ENCODE measurements at regions not wholly inside any gene's neighbourhood (a gene's known extent, or its start where the extent isn't known, plus 50 kb on each side); places are given as distances from the start of the nearest gene placed in this dataset.

DNA sequence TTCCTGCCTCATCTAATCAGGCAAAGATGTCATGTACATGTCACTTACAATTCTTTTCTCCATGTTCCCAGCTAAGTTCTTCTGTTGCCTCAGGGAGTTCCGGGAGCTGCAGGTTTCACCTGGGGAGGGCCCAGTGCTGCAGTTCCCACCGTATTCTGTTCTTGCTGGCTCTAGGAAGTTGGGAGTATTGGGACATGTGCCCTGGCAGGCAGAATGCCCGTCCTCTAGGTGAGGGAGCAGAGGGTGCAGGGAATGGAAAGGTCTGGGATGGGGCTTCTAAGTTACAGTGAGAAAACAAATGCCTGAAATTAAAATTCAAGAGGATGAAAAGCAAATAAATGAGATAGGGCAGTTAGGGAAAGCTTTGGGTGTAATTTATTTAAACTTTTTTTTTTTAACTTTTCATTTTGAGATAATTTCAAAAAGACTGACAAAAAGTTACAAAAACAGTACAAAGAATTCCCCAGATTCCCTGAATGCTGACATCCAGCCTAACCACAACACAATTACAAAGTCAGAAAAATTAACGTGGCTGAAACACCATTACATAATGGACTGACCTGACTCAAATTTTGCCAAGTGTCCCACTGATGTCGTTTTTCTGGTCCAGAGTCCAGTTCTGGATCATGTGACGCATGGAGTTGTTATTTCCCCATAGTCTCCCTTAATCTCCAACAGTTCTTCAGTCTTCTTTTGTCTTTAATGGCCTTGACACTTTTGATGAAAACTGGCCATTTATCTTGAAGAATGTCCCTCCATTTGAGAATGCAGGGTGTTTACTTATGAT lies 187.2 kb upstream of the MYL2 start:
- no peak for DNase-seq

DNA sequence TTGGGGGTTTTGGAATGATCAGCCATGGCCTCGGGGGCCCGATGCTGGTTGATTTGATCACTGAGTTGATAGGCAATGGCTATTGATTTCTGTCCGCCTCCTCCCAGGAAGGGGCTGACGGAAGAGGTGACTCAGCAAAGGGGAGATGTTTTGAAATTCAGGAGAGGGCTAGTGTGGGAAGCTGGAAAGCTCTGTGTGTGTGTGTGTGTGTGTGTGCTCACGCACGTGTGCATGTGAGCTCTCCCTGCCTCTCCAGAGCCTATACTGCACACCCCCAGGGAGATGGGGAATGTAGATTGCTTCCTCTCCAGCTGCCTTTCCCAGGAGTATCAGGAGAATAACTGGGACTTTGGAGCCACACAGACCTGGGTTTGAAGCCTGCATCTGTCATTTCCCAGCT lies 184.9 kb upstream of the MYL2 start:
- no peak for DNase-seq

DNA sequence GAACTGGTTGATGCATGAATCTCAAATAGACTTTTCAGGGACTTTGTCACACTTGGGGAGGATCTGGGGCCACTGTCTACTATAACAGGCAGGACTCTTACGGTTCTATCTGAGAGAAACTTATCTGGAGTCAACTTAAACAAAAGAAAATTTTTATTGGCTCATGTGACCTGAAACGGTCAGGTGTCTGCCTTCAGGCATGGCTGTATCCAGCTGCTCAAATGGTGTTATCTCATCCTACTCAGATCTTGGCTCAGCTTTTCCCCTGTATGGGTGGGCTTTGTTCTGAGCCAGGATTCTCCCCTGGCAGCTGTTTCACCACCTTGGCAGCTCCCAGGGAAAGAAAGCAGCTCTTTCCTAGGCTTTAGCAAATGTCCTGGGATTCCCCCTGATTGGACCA lies 183.2 kb upstream of the MYL2 start:
- DNase-seq: no peak

DNA sequence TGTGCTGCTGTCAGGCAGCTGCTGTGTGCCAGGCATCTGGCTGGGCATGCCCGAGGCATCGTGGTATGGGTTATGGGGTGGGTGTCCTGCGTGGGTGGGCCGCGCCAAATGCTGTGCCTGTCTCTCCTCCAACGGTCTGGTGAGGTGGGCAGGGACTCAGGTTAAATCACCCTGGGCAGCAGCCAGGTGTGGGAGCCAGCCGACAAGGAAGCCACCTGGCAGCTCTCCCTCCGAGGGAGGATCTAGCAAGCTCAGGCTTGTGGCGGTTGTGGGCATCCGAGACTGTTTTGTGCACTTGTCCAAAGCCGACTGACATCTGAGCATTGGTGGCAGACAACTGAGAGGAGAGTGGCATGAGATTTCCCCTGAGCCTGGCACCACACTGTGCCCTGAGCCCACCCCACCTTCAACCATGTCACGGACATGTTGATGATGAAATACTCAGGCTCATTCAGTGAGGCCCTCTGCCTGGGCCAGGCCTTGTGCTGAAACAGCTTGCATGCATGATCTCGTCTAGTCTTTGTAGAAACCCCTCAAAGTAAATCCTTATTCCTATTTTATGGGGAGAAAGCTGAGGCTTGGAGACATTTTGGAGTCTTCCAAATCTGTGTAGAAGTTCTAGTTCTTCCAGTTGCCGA lies 181.8 kb upstream of the MYL2 start:
- no peak for DNase-seq

DNA sequence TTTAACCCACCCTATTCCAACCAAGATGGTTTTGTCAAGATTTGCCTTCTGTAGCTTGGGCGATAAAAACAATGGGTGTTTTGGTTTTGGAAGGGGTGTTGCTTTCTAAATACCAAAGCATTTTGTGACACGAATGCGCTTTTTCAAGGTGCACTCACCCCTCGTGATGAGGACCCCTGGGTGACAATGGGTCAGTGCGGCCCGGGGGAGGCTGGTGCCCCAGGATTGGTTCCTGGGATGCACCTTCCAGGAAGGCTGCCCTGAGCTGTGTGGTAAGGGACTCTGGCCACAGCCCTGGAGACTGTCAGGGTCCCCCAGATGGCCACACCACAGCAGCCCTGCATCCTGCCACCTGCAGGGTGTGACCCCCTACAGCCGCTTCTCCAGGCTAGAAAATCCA lies 180.6 kb upstream of the MYL2 start:
- no peak for DNase-seq

DNA sequence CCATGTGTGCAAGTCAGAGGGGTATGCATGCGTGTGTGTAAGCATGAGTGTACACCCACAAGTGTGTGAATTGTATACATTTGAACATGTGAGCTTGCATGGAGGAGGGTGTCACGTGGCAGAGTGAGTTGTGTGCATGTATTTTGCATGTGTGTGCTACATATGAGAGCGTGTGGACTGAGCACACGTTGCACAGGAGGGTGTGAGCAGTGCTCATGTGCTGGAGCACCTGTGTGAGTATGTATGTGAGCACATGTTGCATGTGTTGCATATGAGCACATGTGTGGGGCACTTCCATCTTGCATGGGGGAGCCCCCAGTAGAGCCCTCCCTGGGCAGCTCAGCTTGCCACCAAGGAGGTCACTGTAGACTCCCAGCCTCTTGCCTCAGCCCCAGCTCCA lies 180.2 kb upstream of the MYL2 start:
- no peak for DNase-seq

DNA sequence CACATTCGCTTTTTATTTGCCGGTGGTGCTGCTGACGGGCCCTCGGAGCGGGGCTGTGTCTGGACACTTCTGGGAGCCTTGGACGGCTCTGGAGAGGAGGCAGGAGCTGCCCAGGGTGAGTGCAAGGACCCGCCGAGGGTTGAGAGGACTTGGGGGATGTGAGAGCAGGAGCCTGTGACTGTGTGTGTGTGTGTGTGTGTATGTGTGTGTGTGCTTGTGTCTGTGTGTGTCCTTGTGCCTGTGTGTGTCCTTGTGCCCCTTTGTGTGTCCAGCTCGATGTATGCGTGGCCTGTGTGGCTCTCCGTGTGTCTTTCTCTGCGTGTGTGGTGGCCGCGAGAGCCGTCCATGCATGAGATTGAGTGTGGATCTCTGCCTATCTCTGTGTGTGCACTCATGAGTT lies 179.6 kb upstream of the MYL2 start:
- DNase-seq: no peak

DNA sequence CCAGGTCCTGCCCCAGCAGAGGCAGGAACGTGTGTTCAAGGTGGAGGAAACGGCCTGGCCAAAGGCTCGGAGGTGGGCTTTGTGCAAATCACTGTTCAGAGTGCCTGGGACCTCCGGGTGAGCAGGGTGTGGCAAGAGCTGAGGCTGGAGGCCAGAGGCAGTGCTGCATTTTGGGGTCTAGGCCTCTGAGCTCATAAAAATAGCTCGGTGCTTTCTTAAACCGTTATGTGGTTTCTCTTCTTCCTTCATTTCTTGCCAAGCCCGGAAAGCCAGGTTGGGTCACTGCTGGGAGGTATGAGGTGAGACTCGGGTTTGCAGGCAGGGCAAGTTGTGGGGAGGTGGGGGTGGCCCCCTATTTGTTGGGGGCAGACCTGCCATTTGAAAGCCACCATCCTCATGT lies 178.8 kb upstream of the MYL2 start:
- DNase-seq: no peak

DNA sequence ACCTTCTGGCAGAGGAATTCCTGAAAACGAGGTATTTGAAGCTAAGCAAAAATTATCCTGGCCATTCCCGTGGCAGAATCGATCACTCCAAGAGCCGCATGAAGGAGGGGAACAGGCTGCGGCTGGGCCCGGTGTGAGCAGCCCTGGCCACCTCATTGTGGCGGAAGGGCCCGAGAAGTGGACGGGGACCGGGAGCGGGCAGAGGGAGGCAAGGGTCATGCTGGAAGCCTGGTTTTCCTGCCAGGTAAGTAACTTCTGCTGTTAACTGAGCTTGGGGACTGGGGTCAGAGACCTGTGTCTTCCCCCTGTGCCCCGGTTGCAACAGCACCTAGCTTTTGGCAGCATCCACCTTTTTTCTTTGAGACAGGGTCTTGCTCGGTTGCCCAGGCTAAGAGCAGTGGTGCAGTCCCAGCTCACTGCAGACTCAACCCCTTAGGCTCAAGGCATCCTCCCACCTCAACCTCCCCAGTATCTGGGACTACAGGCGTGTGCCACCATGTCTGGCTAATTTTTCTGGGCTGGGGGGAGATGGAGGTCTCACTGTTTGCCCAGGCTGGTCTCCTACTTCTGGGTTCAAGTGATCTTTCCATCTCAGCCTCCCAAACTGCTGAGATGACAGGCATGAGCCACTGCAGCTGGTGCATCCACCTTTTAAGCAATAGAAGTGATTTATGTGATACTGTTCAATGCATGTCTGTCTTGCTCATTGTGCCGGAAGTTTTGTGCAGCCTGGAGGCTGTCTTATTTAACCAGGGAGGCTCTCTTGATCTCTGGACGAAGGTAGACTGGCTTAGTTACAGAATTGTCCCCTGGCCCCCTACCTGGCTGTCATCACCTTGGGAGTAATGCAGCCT lies 174.0 kb upstream of the MYL2 start:
- DNase-seq: no peak

DNA sequence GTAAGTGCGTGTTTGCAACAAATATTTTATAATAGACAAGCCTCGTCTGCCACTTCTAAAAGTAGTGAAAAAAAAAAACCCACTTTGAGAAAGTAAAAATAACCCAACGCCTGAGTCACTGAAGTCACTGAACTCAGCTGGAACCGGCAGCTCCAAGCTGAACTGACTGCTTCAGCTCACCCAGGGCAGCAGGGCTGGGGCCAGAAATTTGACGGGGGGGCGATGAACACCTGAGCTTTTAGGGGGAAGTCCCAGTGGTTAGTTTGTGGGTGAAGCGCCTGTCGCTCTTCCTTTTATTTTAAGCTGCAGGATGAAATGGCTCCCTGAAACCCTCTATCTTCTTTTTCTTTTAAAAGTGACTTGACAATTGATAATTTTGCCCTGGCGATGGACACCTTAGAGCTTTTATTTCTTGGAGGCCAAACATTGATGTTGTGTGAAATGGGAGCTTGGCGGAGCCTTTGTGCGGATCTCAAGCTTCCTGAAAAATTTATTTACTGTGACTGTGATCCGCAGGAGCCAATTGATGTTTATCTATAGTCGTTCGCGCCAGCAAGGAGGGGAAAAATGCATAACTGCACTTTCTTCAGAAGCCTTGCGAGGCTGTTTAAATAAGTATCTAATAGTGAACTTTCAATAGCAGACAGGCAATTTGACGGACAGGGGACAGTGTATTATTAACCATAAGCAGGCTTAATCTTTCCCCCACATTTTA lies 173.2 kb upstream of the MYL2 start:
- no peak for DNase-seq

DNA sequence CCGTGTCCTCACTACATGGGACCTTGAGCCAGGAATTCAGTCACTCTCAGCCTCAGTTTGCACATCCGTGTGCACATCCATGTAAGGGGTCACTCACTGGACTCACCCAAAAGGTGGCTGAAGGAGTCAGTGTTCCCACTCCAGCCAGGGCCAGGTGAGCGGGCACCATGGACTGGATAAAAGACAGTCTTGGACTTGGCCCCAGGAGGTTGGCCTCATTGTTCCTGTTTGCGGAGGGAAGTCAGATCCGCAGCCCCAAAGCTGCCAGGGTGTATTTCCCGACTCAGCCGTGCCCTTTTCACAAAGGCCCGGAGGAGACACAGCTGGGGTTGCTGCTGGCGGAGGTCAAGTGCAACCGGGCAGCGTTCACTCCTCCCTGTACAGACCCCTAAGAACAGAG lies 170.7 kb upstream of the MYL2 start:
- no peak for DNase-seq

DNA sequence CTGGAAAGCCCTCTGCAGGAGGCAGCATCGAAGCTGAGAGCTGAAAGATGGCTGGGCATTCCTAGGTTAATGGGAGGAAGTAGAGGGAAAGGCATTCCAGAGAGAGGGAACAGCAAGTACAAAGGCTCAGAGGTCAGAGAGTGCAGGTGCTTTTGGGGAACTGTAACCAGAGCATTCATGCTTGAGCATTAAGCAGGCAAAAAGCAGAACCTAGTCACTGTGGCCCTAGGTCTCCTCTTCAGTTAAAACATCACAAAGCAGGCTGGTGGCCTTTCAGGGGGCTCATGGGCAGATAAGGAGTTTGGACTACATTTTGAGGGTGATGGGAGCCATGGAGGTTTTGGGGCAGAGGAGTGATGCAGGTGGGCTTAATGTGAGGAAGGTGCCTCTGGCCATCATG lies 169.2 kb upstream of the MYL2 start:
- no peak for DNase-seq

DNA sequence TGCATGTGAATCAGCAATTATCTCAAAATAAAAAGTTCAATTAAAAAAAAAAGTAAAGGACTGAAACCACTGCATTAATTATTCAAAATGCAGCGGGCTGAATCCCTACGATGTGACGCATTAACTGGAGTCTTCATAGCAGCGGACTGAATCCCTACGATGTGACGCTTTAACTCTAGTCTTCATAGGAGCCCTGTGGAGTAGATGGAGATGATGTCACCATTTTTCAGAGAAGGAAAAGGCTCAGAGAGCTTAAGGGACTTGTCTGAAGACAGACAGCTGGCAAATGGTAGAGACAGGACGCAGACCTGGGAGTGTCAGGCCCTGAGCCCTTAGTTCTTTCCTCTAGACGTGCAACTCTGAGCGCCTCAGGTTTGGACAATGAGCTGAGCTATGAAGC lies 168.0 kb upstream of the MYL2 start:
- no peak for DNase-seq

DNA sequence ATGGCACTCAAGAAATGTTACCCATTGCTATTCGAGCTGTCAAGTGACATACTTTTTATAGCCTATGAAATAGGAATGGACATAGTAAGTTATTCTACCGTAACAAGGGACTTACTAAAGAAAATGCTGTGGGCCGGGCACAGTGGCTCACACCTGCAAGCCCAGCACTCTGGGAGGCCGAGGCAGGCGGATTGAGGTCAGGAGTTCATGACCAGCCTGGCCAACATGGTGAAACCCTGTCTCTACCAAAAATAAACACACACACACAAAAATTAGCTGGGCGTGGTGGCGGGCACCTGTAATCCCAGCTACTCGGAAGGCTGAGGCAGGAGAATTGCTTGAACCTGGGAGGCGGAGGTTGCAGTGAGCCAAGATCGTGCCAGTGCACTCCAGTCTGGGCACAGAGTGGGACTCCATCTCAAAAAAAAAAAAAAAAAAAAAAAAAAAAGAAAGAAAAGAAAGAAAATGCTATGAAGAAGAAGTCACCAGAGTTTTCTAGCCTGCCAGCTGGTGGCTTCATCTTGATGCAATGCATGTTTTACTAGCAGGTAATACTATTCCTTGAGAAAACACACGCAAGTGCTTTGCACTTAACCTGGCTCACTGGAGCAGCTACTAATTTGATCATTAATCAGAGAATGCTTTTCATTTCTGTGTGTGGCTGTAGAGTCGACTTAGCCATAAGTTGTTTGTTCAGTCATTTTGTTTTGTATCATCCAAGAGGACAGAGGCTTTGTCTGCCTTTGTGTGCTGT lies 166.7 kb upstream of the MYL2 start:
- DNase-seq: no peak

DNA sequence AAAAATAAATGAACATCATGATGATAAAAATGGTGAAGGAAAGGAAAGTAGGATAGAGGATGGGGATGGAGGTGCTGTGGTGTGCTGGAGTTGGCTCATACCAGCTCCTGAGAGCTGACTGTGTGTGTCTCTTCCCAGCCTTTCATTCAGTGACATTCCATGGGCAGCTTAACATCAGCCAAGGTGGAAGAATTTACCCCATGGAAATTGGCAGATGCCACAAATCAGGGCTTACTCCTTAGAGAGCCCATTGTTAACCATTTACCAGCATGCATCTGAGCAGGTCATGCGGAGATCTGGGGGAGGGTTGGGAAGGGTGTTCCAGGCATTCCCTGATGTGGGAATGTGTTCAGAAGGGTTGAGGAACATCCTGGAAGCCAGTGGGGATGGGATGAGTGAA lies 164.7 kb upstream of the MYL2 start:
- DNase-seq: no peak

DNA sequence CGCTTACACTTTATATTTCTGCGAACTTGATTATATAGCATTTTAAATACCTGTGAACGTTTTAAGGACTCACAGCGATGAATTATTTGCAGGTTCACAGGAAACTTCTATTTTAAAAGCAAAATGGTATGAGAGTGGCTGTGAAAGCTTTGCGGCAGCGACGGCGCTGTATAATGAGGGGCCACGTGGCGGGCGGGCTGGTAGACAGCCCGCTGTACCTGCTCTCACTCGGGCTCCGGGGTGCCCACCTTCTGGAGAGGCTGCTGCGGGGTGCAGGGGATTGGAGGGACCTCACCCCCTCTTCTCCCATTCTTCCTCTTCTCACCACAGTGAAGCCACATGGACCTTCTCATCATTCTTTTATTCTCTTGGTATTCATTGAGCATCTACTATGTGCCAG lies 164.2 kb upstream of the MYL2 start:
- no peak for DNase-seq

DNA sequence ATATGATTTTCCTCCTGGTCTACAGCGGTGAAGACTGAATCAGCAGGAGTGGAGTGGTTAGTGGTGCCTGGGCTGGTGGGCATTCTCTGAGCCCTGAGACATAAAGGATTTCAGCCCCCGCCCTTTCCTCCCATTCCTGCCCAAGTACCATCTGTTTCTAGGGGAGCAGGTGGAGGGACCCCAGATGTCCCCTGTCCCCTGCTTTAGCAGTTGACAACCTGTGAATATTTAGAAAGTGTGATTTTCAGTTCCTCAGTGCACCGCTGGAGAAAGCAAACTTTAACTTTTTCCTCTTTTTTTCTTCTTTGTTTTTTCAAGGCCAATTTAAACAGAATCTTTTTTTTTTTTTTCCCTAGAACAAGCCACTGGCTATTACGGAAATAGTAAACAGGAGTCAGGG lies 163.8 kb upstream of the MYL2 start:
- DNase-seq: no peak

DNA sequence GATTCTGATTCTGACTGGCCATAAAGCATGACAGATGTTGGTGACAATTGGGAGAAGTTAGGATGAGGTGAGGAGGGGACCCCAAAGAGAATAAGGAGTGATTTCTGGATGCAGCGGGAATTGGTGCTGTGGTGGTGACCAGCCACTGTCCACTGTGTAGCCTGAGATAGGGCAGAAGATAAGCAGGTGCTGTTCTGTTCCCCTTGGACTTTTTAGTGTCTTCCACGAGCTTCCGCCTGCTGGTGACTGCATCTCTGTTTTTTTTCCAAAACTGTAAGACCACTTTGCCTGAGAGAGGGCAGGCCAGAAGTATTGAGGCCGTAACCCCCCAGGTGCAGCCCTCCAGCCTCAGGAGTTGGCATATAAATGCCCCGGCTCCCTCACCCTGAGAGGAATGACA lies 161.2 kb upstream of the MYL2 start:
- no peak for DNase-seq

DNA sequence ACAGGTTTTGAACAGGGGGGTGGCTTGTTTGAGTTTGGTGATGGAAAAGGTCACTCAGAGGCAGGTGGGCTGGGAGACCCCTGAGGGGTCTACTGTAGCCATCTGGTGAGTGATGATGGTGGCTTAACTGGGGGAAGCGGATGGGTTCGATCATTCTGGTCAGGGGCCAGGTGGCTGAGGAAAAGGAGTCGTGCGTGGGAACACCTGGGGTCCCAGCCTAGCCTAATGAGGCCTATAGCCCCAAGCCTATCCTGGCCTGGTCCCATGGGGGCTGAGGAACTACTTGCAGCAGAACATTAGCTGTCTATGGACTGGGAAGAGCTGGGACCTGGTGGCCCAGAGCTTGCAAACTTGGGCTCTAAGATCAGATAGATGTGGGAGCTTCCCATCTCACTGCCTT lies 158.4 kb upstream of the MYL2 start:
- DNase-seq: no peak

DNA sequence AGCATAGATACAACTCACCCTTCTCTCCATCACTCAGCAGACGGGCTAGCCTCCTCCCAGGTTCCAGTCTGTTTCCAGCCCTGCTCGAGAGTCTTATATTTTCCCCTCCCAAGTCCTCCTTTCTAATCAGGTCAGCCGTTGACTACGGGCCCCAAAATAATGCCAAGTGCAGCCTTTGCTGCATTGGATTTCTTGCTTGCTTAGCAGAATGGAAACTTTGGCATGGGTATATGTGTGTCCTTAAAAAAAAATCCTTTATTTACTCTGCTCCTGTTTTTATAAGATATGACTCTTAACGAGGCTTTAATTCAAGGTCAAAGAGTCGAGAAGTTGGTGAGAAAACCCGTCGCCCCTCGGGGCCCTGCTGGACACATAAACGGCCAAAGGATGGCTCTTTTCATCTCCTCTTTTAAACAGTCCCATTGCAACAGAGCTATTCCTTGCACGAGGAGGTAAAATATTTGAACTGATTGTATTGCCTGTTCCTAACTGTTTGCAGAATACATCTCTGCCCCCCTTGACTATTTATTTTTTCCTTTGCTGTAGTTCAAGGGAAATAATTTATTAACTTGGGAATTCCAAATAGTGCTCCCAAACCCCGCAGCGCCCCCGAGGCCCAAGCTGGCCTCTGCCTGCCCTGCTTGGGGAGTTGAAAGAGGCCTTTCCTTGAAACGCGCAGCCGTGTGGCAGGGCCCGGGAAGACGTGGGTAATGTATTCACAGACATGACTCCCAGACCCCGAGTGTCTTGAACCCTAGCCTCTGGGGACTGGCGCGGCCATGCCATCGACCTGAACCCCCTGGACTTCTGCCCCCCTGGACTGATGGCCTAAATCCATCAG lies 156.5 kb upstream of the MYL2 start:
- no peak for DNase-seq

DNA sequence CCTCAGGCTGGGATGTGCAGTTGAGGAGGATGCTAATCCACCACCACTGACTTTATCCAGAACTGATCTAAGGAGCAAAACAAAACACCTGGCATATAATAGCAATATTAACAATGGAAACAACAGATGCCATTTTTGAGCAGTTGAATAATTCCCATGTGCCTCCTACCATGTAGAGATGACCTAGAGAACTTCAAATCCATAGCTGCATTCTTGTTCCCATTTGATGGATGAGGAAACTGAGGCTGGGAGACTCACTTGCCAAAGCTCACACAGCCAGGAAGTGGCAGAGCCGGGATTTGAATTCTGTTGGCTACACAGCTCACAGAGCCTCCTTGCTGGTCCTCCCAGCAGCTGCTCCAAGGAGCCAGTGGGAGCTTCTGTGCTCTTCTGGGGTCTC lies 155.8 kb upstream of the MYL2 start:
- no peak for DNase-seq

DNA sequence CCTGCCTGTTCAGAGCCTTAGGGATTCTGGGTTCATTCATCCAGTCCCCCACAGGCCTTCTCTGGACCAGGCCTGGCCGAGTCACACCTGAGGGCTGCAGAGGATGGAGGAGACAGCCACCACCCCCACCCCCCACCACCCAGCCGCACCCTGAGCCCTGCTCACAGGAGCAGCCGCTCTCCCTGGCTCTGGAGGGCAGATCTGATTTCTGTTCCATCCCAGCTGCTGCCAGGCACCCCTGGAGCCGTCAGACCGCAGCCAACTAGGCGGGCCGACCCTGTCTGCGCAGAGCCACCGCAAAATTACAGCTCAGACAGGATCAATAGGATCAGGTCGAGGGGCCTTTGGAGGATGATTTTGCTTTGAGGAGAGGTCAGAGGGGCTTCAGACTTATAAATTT lies 154.6 kb upstream of the MYL2 start:
- DNase-seq: no peak
